B cell (primary cell): ENCODE measurements at regions not wholly inside any gene's neighbourhood (a gene's known extent, or its start where the extent isn't known, plus 50 kb on each side); places are given as distances from the start of the nearest gene placed in this dataset.

ENCODE experiments used
- CTCF ChIP-seq: fragments of 200-600 bp; IDR thresholded peaks from one replicate; pipeline ENCODE4 v1.8.0; 2022; ENCODE audit warnings: antibody characterized with exemption, mild to moderate bottlenecking
- EZH2 ChIP-seq: IDR thresholded peaks from 2 replicates; pipeline ENCODE4 v1.6.1; 2012; ENCODE audit warnings: borderline replicate concordance, low read depth, mild to moderate bottlenecking, moderate library complexity, low read length; ENCODE audit not compliant: insufficient read depth, poor library complexity, severe bottlenecking

GRCh38 chr7:428927-429827 lies 90.5 kb downstream of the PDGFA start:
- TF ChIP-seq CTCF = no peak
- no peak for TF ChIP-seq EZH2
